ENCODE measurements at regions not wholly inside any gene's neighbourhood (a gene's known extent, or its start where the extent isn't known, plus 50 kb on each side); places are given as distances from the start of the nearest gene placed in this dataset.
"Not testable (repeated sequence)": the region's sequence is repeated elsewhere in the genome, so short reads cannot be mapped to it uniquely, and the experiment has no call there.

GRCh38 chr5:127170918-127171600 is 97.8 kb upstream of the C5orf63 start:
- H3K27ac ChIP-seq = no peak overlapping the region
- no peak for DNase-seq
- H3K27me3 ChIP-seq = no peaks in the 10 kb centered on the region
- no peaks in the 10 kb centered on the region for H3K4me1 ChIP-seq
- H3K4me3 ChIP-seq = no peak overlapping the region
- peaks cover 0 to 7% (median 0%) of the 10 kb centered on the region in 4 donors for H3K9me3 ChIP-seq
- no peak for TF ChIP-seq CTCF (IDR thresholded peaks at IDR 0.05)
- no peak for TF ChIP-seq POLR2A (IDR thresholded peaks at IDR 0.05)
- H3K36me3 ChIP-seq = no peaks in the 10 kb centered on the region

- Histone ChIP-seq H3K27me3 (no peaks in the 10 kb centered on the region), H3K9me3 (peaks cover 0 to 7% (median 0%) of the 10 kb centered on the region in 4 donors), H3K27ac (no peak overlapping the region), H3K4me1 (no peaks in the 10 kb centered on the region), H3K4me3 (no peak overlapping the region), H3K36me3 (no peaks in the 10 kb centered on the region)
- DNase-seq = no peak
- TF ChIP-seq CTCF (IDR thresholded peaks at IDR 0.05) (no peak), POLR2A (IDR thresholded peaks at IDR 0.05) (no peak)
These were observed 103.5 kb upstream of the C5orf63 start for GRCh38 chr5:127176769-127177168.

- not testable (repeated sequence) for H3K9me3 ChIP-seq, H3K4me1 ChIP-seq, H3K36me3 ChIP-seq, H3K27ac ChIP-seq, H3K27me3 ChIP-seq, DNase-seq, H3K4me3 ChIP-seq
These were observed 108.0 kb upstream of the MEGF10 start for GRCh38 chr5:127182631-127183030.

GRCh38 chr5:127183332-127183731 is 107.3 kb upstream of the MEGF10 start:
- TF ChIP-seq CTCF (IDR thresholded peaks at IDR 0.05) (no peak), POLR2A (IDR thresholded peaks at IDR 0.05) (no peak)
- DNase-seq = no peak
- Histone ChIP-seq H3K9me3 (no peaks in the 10 kb centered on the region), H3K27ac (no peak overlapping the region), H3K4me3 (no peak overlapping the region), H3K36me3 (no peaks in the 10 kb centered on the region), H3K27me3 (no peaks in the 10 kb centered on the region), H3K4me1 (no peaks in the 10 kb centered on the region)

GRCh38 chr5:127184851-127185250 is 105.7 kb upstream of the MEGF10 start:
- H3K4me3 ChIP-seq = no peak overlapping the region
- no peaks in the 10 kb centered on the region for H3K4me1 ChIP-seq
- no peak for TF ChIP-seq POLR2A (IDR thresholded peaks at IDR 0.05)
- no peak for TF ChIP-seq CTCF (IDR thresholded peaks at IDR 0.05)
- no peaks in the 10 kb centered on the region for H3K27me3 ChIP-seq
- no peaks in the 10 kb centered on the region for H3K36me3 ChIP-seq
- no peak overlapping the region for H3K27ac ChIP-seq
- H3K9me3 ChIP-seq = no peaks in the 10 kb centered on the region
- DNase-seq = no peak

GRCh38 chr5:127186657-127187056 is 103.9 kb upstream of the MEGF10 start:
- no peaks in the 10 kb centered on the region for H3K36me3 ChIP-seq
- no peak overlapping the region for H3K4me3 ChIP-seq
- no peaks in the 10 kb centered on the region for H3K27me3 ChIP-seq
- no peak for DNase-seq
- TF ChIP-seq CTCF (IDR thresholded peaks at IDR 0.05) (no peak), POLR2A (IDR thresholded peaks at IDR 0.05) (no peak)
- no peaks in the 10 kb centered on the region for H3K4me1 ChIP-seq
- no peaks in the 10 kb centered on the region for H3K9me3 ChIP-seq
- no peak overlapping the region for H3K27ac ChIP-seq

Measured in Peyer's patch (tissue), 4 donors.